NCI-H146 treated with DMSO at 0.1 percent for 48 hours (cell line): ENCODE measurements at regions not wholly inside any gene's neighbourhood (a gene's known extent, or its start where the extent isn't known, plus 50 kb on each side); places are given as distances from the start of the nearest gene placed in this dataset.
"Not testable (repeated sequence)": the region's sequence is repeated elsewhere in the genome, so short reads cannot be mapped to it uniquely, and the experiment has no call there.

Experiments used
- DNase-seq: peaks from one replicate; lab custom pipeline; 2025; ENCODE audit not compliant: unreplicated experiment; lab: John Stamatoyannopoulos, UW

GRCh38 chr2:53130441-53130943 is 637.1 kb upstream of the CHAC2 start:
- DNase-seq, result no peak

- DNase-seq, result no peak
Observed at GRCh38 chr2:53129851-53130250, 637.8 kb upstream of the CHAC2 start.

- DNase-seq, result no peak
Observed at GRCh38 chr2:53127061-53127650, 640.4 kb upstream of the CHAC2 start.

GRCh38 chr2:53114991-53115390 is 652.6 kb upstream of the CHAC2 start:
- no peak for DNase-seq

GRCh38 chr2:53114582-53114981 is 653.0 kb upstream of the CHAC2 start:
- DNase-seq, result no peak

GRCh38 chr2:53112408-53112807 is 655.2 kb upstream of the CHAC2 start:
- not testable (repeated sequence) for DNase-seq

- no peak for DNase-seq
Observed at GRCh38 chr2:53111406-53111805, 656.2 kb upstream of the CHAC2 start.

GRCh38 chr2:53111004-53111403 is 656.6 kb upstream of the CHAC2 start:
- no peak for DNase-seq

GRCh38 chr2:53108246-53108645 is 659.4 kb upstream of the CHAC2 start:
- no peak for DNase-seq

- DNase-seq, result no peak
Observed at GRCh38 chr2:53104263-53104662, 663.3 kb upstream of the CHAC2 start.

- DNase-seq, result no peak
Observed at GRCh38 chr2:53103679-53104078, 663.9 kb upstream of the CHAC2 start.

- DNase-seq, result no peak
Observed at GRCh38 chr2:53098696-53099078, 668.9 kb upstream of the CHAC2 start.

- DNase-seq, result no peak
Observed at GRCh38 chr2:53096351-53096750, 671.3 kb upstream of the CHAC2 start.

GRCh38 chr2:53095664-53096063 is 671.9 kb upstream of the CHAC2 start:
- DNase-seq, result no peak

GRCh38 chr2:53095227-53095626 is 672.4 kb upstream of the CHAC2 start:
- DNase-seq, result no peak

- no peak for DNase-seq
Observed at GRCh38 chr2:53093355-53093754, 674.2 kb upstream of the CHAC2 start.

GRCh38 chr2:53091183-53091582 is 676.4 kb upstream of the CHAC2 start:
- no peak for DNase-seq

GRCh38 chr2:53087874-53088461 is 679.6 kb upstream of the CHAC2 start:
- DNase-seq, result no peak

- DNase-seq, result no peak
Observed at GRCh38 chr2:53087262-53087873, 680.2 kb upstream of the CHAC2 start.

- no peak for DNase-seq
Observed at GRCh38 chr2:53077413-53077812, 690.2 kb upstream of the CHAC2 start.

- no peak for DNase-seq
Observed at GRCh38 chr2:53075760-53076159, 691.8 kb upstream of the CHAC2 start.

- DNase-seq, result no peak
Observed at GRCh38 chr2:53067533-53067932, 700.1 kb upstream of the CHAC2 start.

- no peak for DNase-seq
Observed at GRCh38 chr2:53067056-53067455, 700.5 kb upstream of the CHAC2 start.
